Tibial artery (tissue), 4 donors: ENCODE measurements at regions not wholly inside any gene's neighbourhood (a gene's known extent, or its start where the extent isn't known, plus 50 kb on each side); places are given as distances from the start of the nearest gene placed in this dataset.
"Not testable (repeated sequence)": the region's sequence is repeated elsewhere in the genome, so short reads cannot be mapped to it uniquely, and the experiment has no call there.

ENCODE experiments used
- DNase-seq, 2 donors: peaks; one replicate each; pipeline ENCODE4 v3.0.0-alpha.2; 2019
- H3K27ac ChIP-seq, 2 donors: fragments of 200-600 bp; sonication (generic) in 1 of 2; 1 replicate in 1 of 2; 2 replicates in 1 of 2; pipeline ENCODE4 v1.5.1; 2018 to 2019; ENCODE audit warnings: mild to moderate bottlenecking in 1 of 2
- H3K27me3 ChIP-seq, 2 donors: fragments of 200-600 bp; sonication (generic) in 1 of 2; one replicate each; pipeline versions ENCODE4 v1.5.1 to v1.6.0; 2016 to 2019
- H3K36me3 ChIP-seq, 3 donors: fragments of 200-600 bp; sonication (generic) in 2 of 3; one replicate each; pipeline ENCODE4 v1.5.1; 2016 to 2019; ENCODE audit warnings: mild to moderate bottlenecking in 2 of 3
- H3K4me1 ChIP-seq, 4 donors: fragments of 200-600 bp; sonication (generic) in 2 of 4; 1 replicate in 3 of 4; 2 replicates in 1 of 4; pipeline ENCODE4 v1.5.1; 2016 to 2019
- H3K4me3 ChIP-seq, 2 donors: fragments of 200-600 bp; sonication (generic) in 1 of 2; 1 replicate in 1 of 2; 2 replicates in 1 of 2; pipeline ENCODE4 v1.5.1; 2018 to 2019; ENCODE audit warnings: mild to moderate bottlenecking in 2 of 2
- H3K9me3 ChIP-seq, 3 donors: fragments of 200-600 bp; sonication (generic) in 1 of 3; one replicate each; pipeline ENCODE4 v1.5.1; 2016 to 2019
- CTCF ChIP-seq, 2 experiments: fragments of 200-600 bp in 1 of 2; fragments of 450-650 bp in 1 of 2; IDR thresholded peaks; one replicate each; pipeline ENCODE4 v1.5.1; 2017 to 2019; ENCODE audit warnings: antibody characterized with exemption in 2 of 2, mild to moderate bottlenecking in 1 of 2, moderate library complexity in 1 of 2
- intact Hi-C: fragments of 100-400 bp; cut with DNase I; formaldehyde crosslinking; loops from one replicate; pipeline ENCODE4 v1.15.0; 2023; ENCODE audit warnings: low total_unique reads

GRCh38 chr1:234782105-234782751 is 172.2 kb upstream of the IRF2BP2 start:
- H3K36me3 ChIP-seq: no peaks in the 10 kb centered on the region
- H3K4me3 ChIP-seq: no peak overlapping the region
- no peak overlapping the region for H3K27ac ChIP-seq
- intact Hi-C loops: no loop called here
- no peak for DNase-seq
- TF ChIP-seq CTCF (IDR thresholded peaks at IDR 0.05): no peak
- no peaks in the 10 kb centered on the region for H3K4me1 ChIP-seq
- peaks cover 0 to 56% of the 10 kb centered on the region in 2 donors for H3K27me3 ChIP-seq
- no peaks in the 10 kb centered on the region for H3K9me3 ChIP-seq

GRCh38 chr1:234781241-234782065 is 171.5 kb upstream of the IRF2BP2 start:
- H3K27me3 ChIP-seq: peaks cover 0 to 64% of the 10 kb centered on the region in 2 donors
- intact Hi-C loops: no loop called here
- no peaks in the 10 kb centered on the region for H3K9me3 ChIP-seq
- DNase-seq: no peak
- no peak overlapping the region for H3K4me3 ChIP-seq
- no peaks in the 10 kb centered on the region for H3K4me1 ChIP-seq
- TF ChIP-seq CTCF (IDR thresholded peaks at IDR 0.05): no peak
- H3K36me3 ChIP-seq: no peaks in the 10 kb centered on the region
- no peak overlapping the region for H3K27ac ChIP-seq

- TF ChIP-seq CTCF (IDR thresholded peaks at IDR 0.05): no peak
- Histone ChIP-seq H3K27me3 (peaks cover 0 to 66% of the 10 kb centered on the region in 2 donors), H3K9me3 (no peaks in the 10 kb centered on the region), H3K4me3 (no peak overlapping the region), H3K4me1 (no peaks in the 10 kb centered on the region), H3K36me3 (no peaks in the 10 kb centered on the region), H3K27ac (no peak overlapping the region)
- intact Hi-C loops: no loop called here
- DNase-seq: no peak
These were observed 170.7 kb upstream of the IRF2BP2 start for GRCh38 chr1:234780531-234781162.

GRCh38 chr1:234780112-234780511 is 170.1 kb upstream of the IRF2BP2 start:
- intact Hi-C loops: no loop called here
- H3K27ac ChIP-seq: no peak overlapping the region
- no peak for DNase-seq
- H3K36me3 ChIP-seq: no peaks in the 10 kb centered on the region
- H3K4me3 ChIP-seq: no peak overlapping the region
- H3K4me1 ChIP-seq: no peaks in the 10 kb centered on the region
- no peaks in the 10 kb centered on the region for H3K9me3 ChIP-seq
- peaks cover 0 to 66% of the 10 kb centered on the region in 2 donors for H3K27me3 ChIP-seq
- TF ChIP-seq CTCF (IDR thresholded peaks at IDR 0.05): no peak

- H3K27ac ChIP-seq, H3K36me3 ChIP-seq, H3K4me3 ChIP-seq, H3K4me1 ChIP-seq, DNase-seq, H3K9me3 ChIP-seq, intact Hi-C loops: not testable (repeated sequence)
- peaks cover 0 to 66% of the 10 kb centered on the region in 2 donors for H3K27me3 ChIP-seq
These were observed 169.6 kb upstream of the IRF2BP2 start for GRCh38 chr1:234779600-234779999.

GRCh38 chr1:234779160-234779538 is 169.2 kb upstream of the IRF2BP2 start:
- Histone ChIP-seq H3K36me3 (no peaks in the 10 kb centered on the region), H3K27ac (no peak overlapping the region), H3K27me3 (peaks cover 0 to 66% of the 10 kb centered on the region in 2 donors), H3K4me3 (no peak overlapping the region), H3K9me3 (no peaks in the 10 kb centered on the region), H3K4me1 (no peaks in the 10 kb centered on the region)
- DNase-seq: no peak
- TF ChIP-seq CTCF (IDR thresholded peaks at IDR 0.05): no peak
- intact Hi-C loops: no loop called here
